H9 (cell line): ENCODE measurements at regions not wholly inside any gene's neighbourhood (a gene's known extent, or its start where the extent isn't known, plus 50 kb on each side); places are given as distances from the start of the nearest gene placed in this dataset.

Experiments used
- DNase-seq: peaks from one replicate; pipeline ENCODE4 v3.0.0-alpha.2; 2017
- H2AFZ ChIP-seq: one replicate; pipeline ENCODE4 v1.6.1; 2013; ENCODE audit warnings: mild to moderate bottlenecking, low read length, control low read depth, moderate library complexity
- H2AK5ac ChIP-seq: 2 replicates; pipeline ENCODE4 v1.6.1; 2013; ENCODE audit warnings: low read length, control low read depth, mixed read lengths; ENCODE audit not compliant: insufficient read length
- H2BK120ac ChIP-seq: one replicate; pipeline ENCODE4 v1.6.1; 2013; ENCODE audit warnings: low read depth, mild to moderate bottlenecking, low read length, control low read depth, inconsistent platforms; ENCODE audit not compliant: poor library complexity, severe bottlenecking
- H2BK12ac ChIP-seq: 2 replicates; pipeline ENCODE4 v1.6.1; 2013; ENCODE audit warnings: low read length, control low read depth, mixed read lengths, low read depth; ENCODE audit not compliant: insufficient read length
- H2BK15ac ChIP-seq: 2 replicates; pipeline ENCODE4 v1.6.1; 2013; ENCODE audit warnings: low read depth, low read length, control low read depth
- H2BK20ac ChIP-seq: one replicate; pipeline ENCODE4 v1.6.1; 2013; ENCODE audit warnings: low read depth, mild to moderate bottlenecking, low read length, control low read depth, inconsistent platforms; ENCODE audit not compliant: poor library complexity, severe bottlenecking
- H2BK5ac ChIP-seq: 2 replicates; pipeline ENCODE4 v1.6.1; 2013; ENCODE audit warnings: low read length, control low read depth, mixed read lengths; ENCODE audit not compliant: insufficient read length
- H3K14ac ChIP-seq: 2 replicates; pipeline ENCODE4 v1.6.1; 2013; ENCODE audit warnings: low read length, control low read depth; ENCODE audit not compliant: insufficient read depth
- H3K18ac ChIP-seq: 2 replicates; pipeline ENCODE4 v1.6.1; 2013; ENCODE audit warnings: low read depth, mild to moderate bottlenecking, mixed read lengths, low read length, control low read depth; ENCODE audit not compliant: insufficient read length
- H3K23ac ChIP-seq: 2 replicates; pipeline ENCODE4 v1.6.1; 2013; ENCODE audit warnings: low read length, control low read depth, mixed read lengths, low read depth; ENCODE audit not compliant: insufficient read length
- H3K23me2 ChIP-seq: 2 replicates; pipeline ENCODE4 v1.6.1; 2013; ENCODE audit warnings: low read depth, mild to moderate bottlenecking, mixed read lengths, low read length, control low read depth; ENCODE audit not compliant: insufficient read length, poor library complexity, severe bottlenecking
- H3K27ac ChIP-seq: 2 replicates; pipeline ENCODE4 v1.5.1; 2013; ENCODE audit warnings: low read length, control low read depth, mixed read lengths, low read depth; ENCODE audit not compliant: insufficient read length
- H3K27me3 ChIP-seq: 2 replicates; pipeline ENCODE4 v1.6.1; 2013; ENCODE audit warnings: low read length, control low read depth, inconsistent platforms; ENCODE audit not compliant: insufficient read depth
- H3K4ac ChIP-seq: 2 replicates; pipeline ENCODE4 v1.6.1; 2013; ENCODE audit warnings: low read depth, mild to moderate bottlenecking, control low read depth, inconsistent platforms, low read length, moderate library complexity
- H3K4me1 ChIP-seq: 2 replicates; pipeline ENCODE4 v1.6.1; 2013; ENCODE audit warnings: low read length, control low read depth, inconsistent platforms; ENCODE audit not compliant: insufficient read depth
- H3K4me2 ChIP-seq: 2 replicates; pipeline ENCODE4 v1.6.1; 2013; ENCODE audit warnings: low read length, control low read depth, mixed read lengths; ENCODE audit not compliant: insufficient read length, insufficient read depth
- H3K56ac ChIP-seq: 2 replicates; pipeline ENCODE4 v1.6.1; 2013; ENCODE audit warnings: low read depth, mild to moderate bottlenecking, mixed read lengths, low read length, control low read depth; ENCODE audit not compliant: insufficient read length
- H3K79me1 ChIP-seq: 2 replicates; pipeline ENCODE4 v1.6.1; 2013; ENCODE audit warnings: low read depth, mild to moderate bottlenecking, moderate library complexity, low read length, control low read depth, inconsistent platforms; ENCODE audit not compliant: insufficient read depth, poor library complexity, severe bottlenecking
- H3K79me2 ChIP-seq: 2 replicates; pipeline ENCODE4 v1.6.1; 2013; ENCODE audit warnings: low read length, control low read depth, inconsistent platforms; ENCODE audit not compliant: insufficient read depth
- H3K9ac ChIP-seq: 2 replicates; pipeline ENCODE4 v1.6.1; 2013; ENCODE audit warnings: low read length, control low read depth, mixed read lengths; ENCODE audit not compliant: insufficient read length; ENCODE audit errors: extremely low read depth
- H3K9me3 ChIP-seq: one replicate; pipeline ENCODE4 v1.6.1; 2013; ENCODE audit warnings: low read depth, low read length, inconsistent platforms; ENCODE audit not compliant: control insufficient read depth
- H3T11ph ChIP-seq: one replicate; pipeline ENCODE4 v1.6.1; 2013; ENCODE audit warnings: mild to moderate bottlenecking, low read length, control low read depth, inconsistent platforms
- H4K20me1 ChIP-seq: one replicate; pipeline ENCODE4 v1.6.1; 2013; ENCODE audit not compliant: control insufficient read depth, insufficient read length, insufficient read depth
- H4K5ac ChIP-seq: 2 replicates; pipeline ENCODE4 v1.6.1; 2013; ENCODE audit warnings: low read depth, mild to moderate bottlenecking, mixed read lengths, low read length, control low read depth; ENCODE audit not compliant: insufficient read length
- H4K8ac ChIP-seq: replicated peaks from 2 replicates; pipeline ENCODE4 v1.6.1; 2013; ENCODE audit warnings: low read length, control low read depth, mixed read lengths, low read depth; ENCODE audit not compliant: insufficient read length
- H4K91ac ChIP-seq: 2 replicates; pipeline ENCODE4 v1.6.1; 2013; ENCODE audit warnings: low read depth, mild to moderate bottlenecking, moderate library complexity, mixed read lengths, low read length, control low read depth; ENCODE audit not compliant: insufficient read length
- H3K27ac Mint-ChIP-seq, 3 experiments: 2 replicates in 2 of 3; 3 replicates in 1 of 3; pipeline ENCODE4 v1.8.0; 2020 to 2021; ENCODE audit warnings: mixed read lengths in 3 of 3, mild to moderate bottlenecking in 1 of 3, moderate library complexity in 1 of 3
- H3K27me3 Mint-ChIP-seq: 2 replicates; pipeline ENCODE4 v1.8.0; 2021; ENCODE audit warnings: low read depth, mild to moderate bottlenecking, moderate library complexity, mixed read lengths
- H3K36me3 Mint-ChIP-seq, 3 experiments: 2 replicates in 2 of 3; 3 replicates in 1 of 3; pipeline ENCODE4 v1.8.0; 2020 to 2021; ENCODE audit warnings: low read depth in 3 of 3, mixed read lengths in 3 of 3; ENCODE audit not compliant: insufficient read depth in 1 of 3
- H3K4me1 Mint-ChIP-seq, 2 experiments: 2 replicates each; pipeline ENCODE4 v1.8.0; 2020; ENCODE audit warnings: mixed read lengths in 2 of 2
- H3K4me3 Mint-ChIP-seq, 2 experiments: 2 replicates in 1 of 2; 3 replicates in 1 of 2; pipeline ENCODE4 v1.8.0; 2020 to 2021; ENCODE audit warnings: mild to moderate bottlenecking in 2 of 2, mixed read lengths in 2 of 2, moderate library complexity in 1 of 2
- H3K9me3 Mint-ChIP-seq, 2 experiments: 2 replicates in 1 of 2; 3 replicates in 1 of 2; pipeline ENCODE4 v1.8.0; 2020; ENCODE audit warnings: mild to moderate bottlenecking in 2 of 2, mixed read lengths in 2 of 2, moderate library complexity in 1 of 2
- CTCF ChIP-seq: fragments of 200-600 bp; sonication (generic); conservative IDR thresholded peaks from 3 replicates; pipeline ENCODE4 v1.8.0; 2021; ENCODE audit warnings: antibody characterized with exemption, mild to moderate bottlenecking
- WGBS: extraction: QIAGEN DNeasy Blood & Tissue Kit; methylation state at CpG from one replicate; pipeline ENCODE4 v1.1.7; 2013; ENCODE audit warnings: missing lambda C conversion rate, low lambda C conversion rate, mixed read lengths; ENCODE audit not compliant: insufficient read length; ENCODE audit errors: extremely low coverage; 5-methylcytosine and 5-hydroxymethylcytosine counted together

- no peak overlapping the region for H3K27ac Mint-ChIP-seq
- Histone ChIP-seq H3K23ac (no peak overlapping the region), H2BK20ac (no peak overlapping the region), H2AK5ac (no peak overlapping the region), H3K18ac (no peak overlapping the region), H3K4ac (no peak overlapping the region), H3K14ac (no peak overlapping the region), H3T11ph (no peak overlapping the region), H4K5ac (no peak overlapping the region), H4K20me1 (no peaks in the 10 kb centered on the region), H2BK15ac (no peak overlapping the region), H2BK12ac (no peak overlapping the region), H3K79me2 (no peaks in the 10 kb centered on the region), H4K8ac (no peak overlapping the region), H2BK120ac (no peak overlapping the region), H3K23me2 (no peaks in the 10 kb centered on the region), H2AFZ (no peak overlapping the region), H3K4me2 (no peak overlapping the region), H2BK5ac (no peak overlapping the region), H3K27ac (no peak overlapping the region), H3K4me1 (peaks cover 4% of the 10 kb centered on the region), H4K91ac (no peak overlapping the region), H3K9me3 (no peaks in the 10 kb centered on the region), H3K27me3 (no peaks in the 10 kb centered on the region), H3K79me1 (no peaks in the 10 kb centered on the region), H3K9ac (no peak overlapping the region), H3K56ac (no peak overlapping the region)
- H3K4me1 Mint-ChIP-seq = peaks cover 12 to 16% of the 10 kb centered on the region in 2 experiments
- H3K27me3 Mint-ChIP-seq = no peaks in the 10 kb centered on the region; the same call in 1 of the 2 replicates
- no peak overlapping the region for H3K4me3 Mint-ChIP-seq
- TF ChIP-seq CTCF = peak; percentile 62
- H3K9me3 Mint-ChIP-seq = no peaks in the 10 kb centered on the region; a peak in 2 of 5 replicates
- WGBS = no CpG with 5 or more reads among the region's 2 CpGs
- DNase-seq = no peak
- H3K36me3 Mint-ChIP-seq = no peaks in the 10 kb centered on the region
Measured at GRCh38 chr10:8520382-8520781, 465.9 kb downstream of the GATA3 start.
